ENCODE measurements at regions not wholly inside any gene's neighbourhood (a gene's known extent, or its start where the extent isn't known, plus 50 kb on each side); places are given as distances from the start of the nearest gene placed in this dataset.
A peak's percentile ranks its signal among the peaks of the same experiment; 100 is the strongest.

DNA sequence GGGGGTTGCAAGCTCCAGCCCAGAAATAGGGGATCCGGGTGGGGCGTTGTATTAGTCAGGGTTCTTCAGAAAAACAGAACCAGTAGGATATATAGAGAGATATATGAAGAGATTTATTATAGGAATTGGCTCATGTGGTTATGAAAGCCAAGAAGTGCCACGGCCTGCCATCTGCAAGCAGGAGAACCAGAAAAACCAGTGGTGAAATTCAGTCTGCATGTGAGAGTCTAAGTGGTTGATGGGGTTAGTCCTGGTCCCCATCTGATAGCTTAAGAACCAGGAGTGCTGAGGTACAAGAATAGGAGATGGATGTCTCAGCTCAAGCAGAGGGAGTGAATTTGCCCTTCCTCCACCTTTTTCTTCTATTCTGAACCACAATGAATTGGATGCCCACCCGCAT lies 123.4 kb upstream of the APC start:
- TF ChIP-seq POLR2A (IDR thresholded peaks at IDR 0.05; ENCODE audit: low read length) (no peak), GATA1 (IDR thresholded peaks at IDR 0.05; ENCODE audit: low read depth, low read length) (no peak)
- DNase-seq, result no peak

DNA sequence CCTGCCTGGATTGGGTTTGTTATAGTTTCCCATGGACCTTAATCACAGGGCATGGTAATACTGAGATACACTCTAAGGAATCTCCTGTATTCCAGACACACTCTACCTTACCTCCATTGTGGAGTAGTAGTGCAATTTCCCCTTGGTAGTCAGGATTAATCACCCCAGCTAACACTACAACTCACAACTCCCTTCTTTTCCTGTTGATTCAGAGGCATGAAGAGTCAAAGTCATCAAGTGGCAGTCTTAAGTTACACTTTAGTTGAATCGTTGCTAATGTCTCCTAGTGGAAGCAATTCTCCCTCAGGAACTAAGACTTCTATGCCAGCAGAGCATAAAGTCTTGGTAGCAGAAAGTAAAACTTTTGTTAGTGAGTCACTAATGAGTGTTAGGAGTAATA lies 122.7 kb upstream of the APC start:
- TF ChIP-seq POLR2A (IDR thresholded peaks at IDR 0.05; ENCODE audit: low read length) (no peak), GATA1 (IDR thresholded peaks at IDR 0.05; ENCODE audit: low read depth, low read length) (no peak)

DNA sequence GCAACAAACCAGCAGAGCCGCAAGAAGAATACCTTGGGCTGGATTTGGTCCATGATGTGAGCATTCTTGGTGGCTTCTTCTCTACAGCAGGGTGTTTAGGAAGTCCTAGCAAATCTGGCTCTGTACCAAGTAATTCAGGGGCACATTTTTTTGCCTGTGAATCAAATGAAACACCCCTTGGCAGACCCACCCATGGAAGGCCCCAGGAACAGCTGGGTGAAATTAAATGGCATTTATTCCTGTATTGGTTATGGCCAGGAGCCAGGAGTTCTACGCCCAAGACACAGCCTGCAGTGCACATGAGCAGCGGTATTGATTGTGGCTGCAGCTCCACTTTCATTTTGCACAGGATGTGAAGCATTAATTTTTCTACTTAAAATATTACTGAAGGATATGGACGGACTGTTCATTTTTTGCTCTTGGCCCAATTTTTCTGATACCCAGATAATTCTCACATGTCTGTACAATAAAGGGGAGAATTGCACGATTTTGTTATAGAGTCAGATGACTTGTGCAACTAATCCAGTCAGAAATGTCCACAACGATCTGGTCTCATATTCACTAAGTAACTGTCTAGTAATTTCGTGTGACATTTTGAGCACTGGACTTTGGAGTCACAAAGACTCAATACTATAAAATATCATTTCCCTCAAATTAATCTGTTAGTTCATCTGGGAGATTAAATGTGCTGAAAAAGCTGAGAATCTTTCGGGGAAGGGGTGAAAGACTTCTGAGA lies 120.7 kb upstream of the APC start:
- no peak for DNase-seq
- TF ChIP-seq GATA1 (IDR thresholded peaks at IDR 0.05; ENCODE audit: low read depth, low read length) (no peak), POLR2A (IDR thresholded peaks at IDR 0.05; ENCODE audit: low read length) (no peak)

More for the DNA sequence above, 122.7 kb upstream of the APC start:
- no peak for DNase-seq

DNA sequence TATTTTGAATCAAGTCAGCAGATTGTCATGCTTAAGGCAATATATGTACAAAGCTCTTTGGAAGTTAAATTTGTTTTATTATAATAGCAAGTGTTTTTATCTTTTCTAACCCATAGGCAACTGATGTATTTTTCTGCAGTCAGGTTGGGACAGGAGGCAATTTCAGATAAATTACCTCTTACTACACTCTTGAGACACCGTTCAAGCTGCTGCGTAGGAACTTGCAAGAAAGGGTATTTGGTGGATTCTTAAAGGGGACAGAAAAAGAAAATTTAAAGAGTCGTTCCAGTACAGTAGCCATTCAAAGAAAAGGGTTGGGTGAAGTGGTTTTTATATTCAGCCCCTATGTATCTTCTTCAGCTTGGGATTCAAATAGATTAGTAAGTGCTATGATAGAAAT lies 112.4 kb upstream of the APC start:
- DNase-seq, result no peak
- no peak for TF ChIP-seq GATA1 (IDR thresholded peaks at IDR 0.05; ENCODE audit: low read depth, low read length)
- no peak for TF ChIP-seq POLR2A (IDR thresholded peaks at IDR 0.05; ENCODE audit: low read length)

DNA sequence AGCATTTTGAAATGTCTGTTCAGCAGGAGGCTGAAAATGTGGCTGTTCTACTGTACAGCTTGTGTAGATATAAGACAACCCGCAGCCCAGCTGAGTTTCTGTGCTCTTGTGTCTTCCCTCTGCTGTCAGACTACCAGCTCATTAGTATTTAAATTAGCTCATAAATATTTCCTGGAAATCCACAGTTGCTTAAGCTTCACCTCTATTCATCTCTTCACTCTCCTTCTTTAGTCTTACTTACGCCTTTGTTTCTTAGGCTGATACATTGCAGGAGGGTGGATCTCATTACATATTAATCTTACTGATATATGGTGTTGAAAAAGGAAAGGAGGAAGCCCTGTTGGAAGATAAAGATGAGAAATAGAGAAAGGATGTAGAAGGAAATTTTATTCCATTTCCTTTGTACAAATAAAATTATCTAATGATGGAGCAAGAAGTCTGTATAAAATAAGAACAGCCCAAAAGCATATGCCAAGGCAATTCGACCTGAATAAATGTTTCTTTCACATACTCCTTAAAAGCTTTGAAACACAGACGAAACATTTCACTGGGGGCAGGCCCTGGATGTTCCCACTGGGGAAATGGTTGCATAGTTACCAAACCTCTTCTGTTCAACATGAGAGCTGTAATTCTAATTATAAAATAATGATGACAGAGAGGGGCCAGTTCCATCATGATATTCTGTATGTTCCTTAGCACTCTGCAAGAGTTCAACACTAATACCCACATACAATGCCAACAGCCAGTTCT lies 111.8 kb upstream of the APC start:
- no peak for DNase-seq
- TF ChIP-seq POLR2A (IDR thresholded peaks at IDR 0.05; ENCODE audit: low read length) (no peak), GATA1 (IDR thresholded peaks at IDR 0.05; ENCODE audit: low read depth, low read length) (no peak)

DNA sequence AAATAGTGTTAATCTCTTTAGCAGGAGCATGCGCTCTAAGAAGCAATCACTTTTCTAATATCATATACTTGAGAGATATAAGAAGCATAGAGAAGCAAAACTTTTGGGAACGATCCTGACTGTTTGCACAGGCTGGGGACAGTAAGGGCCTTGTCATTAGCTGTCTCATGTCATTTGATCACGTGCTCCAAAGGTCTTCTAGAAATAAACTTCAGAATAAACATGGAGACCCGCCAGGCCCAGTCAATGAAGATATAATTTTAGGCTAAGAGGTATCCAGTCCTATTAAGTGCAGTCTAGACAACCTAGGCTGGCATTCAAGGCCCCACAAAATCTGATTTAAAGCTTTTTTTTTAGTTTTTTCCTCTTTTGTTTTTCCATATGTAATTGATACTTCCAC lies 111.0 kb upstream of the APC start:
- TF ChIP-seq POLR2A (IDR thresholded peaks at IDR 0.05; ENCODE audit: low read length) (no peak), GATA1 (IDR thresholded peaks at IDR 0.05; ENCODE audit: low read depth, low read length) (no peak)
- DNase-seq, result no peak

DNA sequence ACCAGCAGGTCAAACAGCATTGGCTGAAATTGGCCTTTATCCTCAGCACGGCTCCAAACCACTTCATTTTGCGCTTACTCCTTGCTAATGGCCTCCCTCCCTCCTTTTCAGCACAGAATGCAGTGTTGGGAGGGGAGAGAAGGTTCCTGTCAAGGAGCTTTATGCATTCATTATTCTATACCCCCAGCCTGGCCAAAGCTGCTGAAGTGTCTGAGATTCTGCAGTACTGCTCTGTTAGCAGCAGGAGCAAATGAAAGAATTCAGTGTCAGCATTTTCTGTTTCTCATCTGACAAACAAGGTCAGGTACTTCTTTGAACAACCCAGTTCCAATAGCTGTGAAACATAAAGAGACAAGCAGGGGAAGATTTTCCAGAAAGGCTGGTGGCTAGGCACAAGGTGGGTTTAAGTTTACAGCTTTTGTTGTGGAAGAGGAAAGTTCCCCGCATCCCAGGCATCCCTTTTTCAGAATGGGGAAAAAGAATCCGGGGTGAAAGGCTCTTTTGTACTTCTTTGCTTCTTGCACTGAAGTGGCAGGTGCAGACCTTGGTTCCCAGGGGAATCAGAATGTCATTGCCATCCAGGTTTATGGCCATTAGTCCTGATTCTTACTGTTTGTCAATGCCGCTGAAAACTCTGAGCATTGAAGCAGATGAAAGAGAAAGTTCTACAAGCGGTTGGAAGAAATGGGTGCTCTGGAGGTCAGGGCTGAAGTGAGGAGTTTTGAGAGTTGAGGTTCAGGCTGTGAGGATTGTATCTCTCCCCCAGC lies 109.3 kb upstream of the APC start:
- TF ChIP-seq POLR2A (IDR thresholded peaks at IDR 0.05; ENCODE audit: low read length) (no peak), GATA1 (IDR thresholded peaks at IDR 0.05; ENCODE audit: low read depth, low read length) (no peak)
- DNase-seq, result no peak

DNA sequence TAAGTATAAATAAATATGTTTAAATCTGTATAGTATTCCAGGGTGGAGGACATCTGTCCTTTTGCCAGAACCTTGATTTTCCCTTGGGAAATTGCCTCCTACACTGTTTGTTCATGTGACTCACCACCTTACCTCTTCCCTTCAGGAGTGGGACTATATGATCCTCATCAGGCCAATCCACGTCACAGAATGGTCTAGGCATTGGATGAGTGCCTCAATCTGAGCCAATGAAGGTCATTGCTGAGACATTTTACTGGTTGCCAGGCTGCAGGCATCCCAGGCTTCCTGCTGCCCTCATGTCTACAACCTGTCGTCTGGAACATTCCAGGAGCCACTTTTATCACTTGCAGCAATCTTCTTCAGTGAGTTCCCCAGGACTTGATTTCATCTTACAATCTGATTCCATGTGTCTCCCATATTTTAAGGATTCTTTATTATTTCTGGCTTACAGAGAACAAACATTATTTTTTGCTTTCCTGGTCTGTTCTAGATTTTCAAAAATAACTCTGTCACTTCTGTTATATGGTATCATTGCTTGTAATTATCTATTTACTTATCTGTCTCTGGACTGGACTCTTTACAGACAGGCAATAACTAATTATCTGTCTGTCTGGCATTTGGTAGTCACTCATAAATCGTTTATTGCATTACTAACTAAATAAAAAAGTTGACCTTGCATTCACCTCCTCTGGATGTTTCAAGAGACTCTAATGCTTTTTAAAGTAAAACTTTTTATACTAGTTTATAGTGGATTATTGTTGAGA lies 107.3 kb upstream of the APC start:
- TF ChIP-seq GATA1 (IDR thresholded peaks at IDR 0.05; ENCODE audit: low read depth, low read length), result no peak
- TF ChIP-seq POLR2A (IDR thresholded peaks at IDR 0.05; ENCODE audit: low read length), result no peak
- DNase-seq, result no peak

DNA sequence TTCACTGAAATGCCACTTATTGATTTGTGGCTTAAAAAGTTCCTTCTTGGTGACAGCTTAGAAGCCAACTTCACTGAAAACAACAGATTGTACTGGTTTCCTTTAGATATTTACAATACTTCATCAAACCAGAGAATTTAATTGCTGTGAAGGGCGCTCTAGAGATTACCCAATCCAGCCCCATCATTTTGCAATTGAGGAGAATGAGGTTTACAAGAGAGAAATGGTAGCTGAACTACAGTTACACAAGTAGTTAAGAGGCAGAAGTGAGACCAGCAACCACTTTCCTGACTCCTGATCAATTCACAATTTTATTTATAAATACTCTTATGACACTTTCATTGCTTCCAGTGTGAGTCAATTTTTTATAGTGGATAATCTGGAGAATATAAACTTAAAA lies 103.5 kb upstream of the APC start:
- no peak for DNase-seq
- no peak for TF ChIP-seq POLR2A (IDR thresholded peaks at IDR 0.05; ENCODE audit: low read length)
- no peak for TF ChIP-seq GATA1 (IDR thresholded peaks at IDR 0.05; ENCODE audit: low read depth, low read length)

DNA sequence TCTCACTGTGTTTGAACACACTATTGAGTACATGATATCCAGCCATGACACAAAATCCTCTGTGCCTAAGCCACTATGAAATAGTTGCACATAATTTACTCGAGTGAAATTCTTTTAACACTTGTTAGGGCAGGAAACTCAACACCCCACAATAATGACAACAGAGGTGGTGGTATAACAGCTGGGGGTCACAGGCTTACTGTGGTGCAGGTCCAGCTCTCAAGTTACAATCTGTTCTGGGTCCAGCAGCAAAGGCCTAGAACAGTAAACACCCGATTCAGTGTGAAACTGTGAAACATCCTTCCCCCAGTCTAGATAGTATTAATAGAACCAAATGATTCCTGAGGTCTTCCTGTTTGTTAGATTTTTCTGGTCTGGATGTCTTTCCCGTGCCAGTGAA lies 102.9 kb upstream of the APC start:
- no peak for DNase-seq
- no peak for TF ChIP-seq GATA1 (IDR thresholded peaks at IDR 0.05; ENCODE audit: low read depth, low read length)
- TF ChIP-seq POLR2A (IDR thresholded peaks at IDR 0.05; ENCODE audit: low read length), result no peak

DNA sequence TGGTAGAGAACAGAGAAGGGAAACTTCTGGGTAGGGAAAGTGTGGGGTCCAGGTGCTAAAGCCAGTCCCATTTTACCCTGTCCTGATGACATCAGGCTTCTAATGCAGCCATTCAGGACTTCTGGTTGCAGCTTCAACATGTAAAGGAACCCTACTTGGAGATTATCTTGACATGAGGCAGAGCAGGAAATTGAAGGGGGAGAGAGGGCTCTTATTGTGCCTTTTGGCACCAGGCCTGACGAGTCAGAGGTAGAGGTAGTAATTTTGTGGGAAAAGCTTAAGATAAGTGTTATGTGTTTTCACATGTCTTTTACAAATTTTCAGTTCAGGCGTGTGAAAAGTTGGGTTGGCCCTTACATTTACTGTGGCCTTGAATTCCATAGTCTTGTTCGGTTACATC lies 102.4 kb upstream of the APC start:
- TF ChIP-seq GATA1 (IDR thresholded peaks at IDR 0.05; ENCODE audit: low read depth, low read length), result no peak
- TF ChIP-seq POLR2A (IDR thresholded peaks at IDR 0.05; ENCODE audit: low read length), result no peak
- peak; percentile 11 to 15 for DNase-seq

DNA sequence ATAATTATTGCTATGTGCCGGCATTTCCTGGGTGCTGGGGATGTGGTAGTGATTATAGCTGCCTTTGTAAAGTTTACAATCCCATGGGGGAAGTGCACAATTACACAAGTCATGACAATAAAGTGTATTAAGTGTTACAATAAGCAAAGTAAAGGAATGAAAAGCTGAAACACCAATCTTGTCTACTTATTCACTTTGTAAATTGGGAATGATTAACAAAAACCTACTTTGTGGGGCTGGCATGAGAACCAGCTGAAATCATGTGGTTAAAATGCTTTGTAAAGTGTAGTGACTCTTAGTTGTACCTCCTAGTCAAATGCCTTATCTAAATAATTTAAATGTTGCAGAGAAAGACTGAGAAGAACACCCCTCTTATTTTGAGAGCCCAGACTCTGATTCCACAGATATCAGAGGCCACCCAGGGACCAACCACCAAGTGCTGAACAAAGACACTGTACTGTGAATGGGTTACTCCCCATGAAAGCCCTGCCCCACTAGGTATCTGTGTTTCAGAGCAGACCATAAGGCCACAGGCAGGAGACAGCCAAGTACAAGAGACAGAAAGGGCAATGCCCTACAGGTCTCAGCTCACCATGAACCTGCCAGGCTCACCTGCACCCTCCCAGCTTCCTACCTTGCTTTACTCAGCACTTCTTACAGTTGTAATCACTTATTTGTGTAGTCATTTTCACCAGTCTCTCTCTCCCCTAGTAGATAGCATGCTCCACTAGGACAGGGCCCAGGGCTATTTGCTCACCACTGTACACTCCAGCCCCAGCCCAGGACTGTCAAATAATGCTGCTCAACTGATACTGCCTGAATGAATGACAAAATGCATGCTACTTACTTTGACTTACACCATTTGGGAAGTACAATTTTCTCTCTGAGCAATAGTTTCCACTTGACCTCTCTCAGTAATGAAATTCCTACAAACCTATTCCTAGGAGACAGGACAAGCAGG lies 101.6 kb upstream of the APC start:
- no peak for TF ChIP-seq POLR2A (IDR thresholded peaks at IDR 0.05; ENCODE audit: low read length)
- no peak for TF ChIP-seq GATA1 (IDR thresholded peaks at IDR 0.05; ENCODE audit: low read depth, low read length)
- DNase-seq, result peak; percentile 71 to 92

DNA sequence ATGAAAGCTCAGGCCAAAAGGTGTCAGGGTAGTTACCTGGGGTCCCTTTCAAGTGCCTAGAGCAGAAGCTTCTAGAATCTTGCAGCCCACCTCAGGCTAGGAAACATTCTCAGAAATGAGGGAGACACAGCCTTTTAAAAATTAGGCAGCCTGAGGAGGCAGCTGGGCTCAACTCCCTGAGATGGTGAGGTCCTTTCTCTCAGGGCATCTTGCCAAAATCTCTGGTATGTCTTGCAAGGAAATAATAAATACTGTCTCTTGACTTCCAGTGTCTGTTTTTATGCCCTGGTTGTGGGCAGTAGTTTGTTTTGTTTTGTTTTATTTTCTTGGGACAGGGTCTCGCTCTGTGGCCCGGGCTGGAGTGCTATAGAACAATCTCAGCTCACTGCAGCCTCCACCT lies 100.9 kb upstream of the APC start:
- TF ChIP-seq GATA1 (IDR thresholded peaks at IDR 0.05; ENCODE audit: low read depth, low read length) (no peak), POLR2A (IDR thresholded peaks at IDR 0.05; ENCODE audit: low read length) (no peak)

More for the DNA sequence above, 100.9 kb upstream of the APC start:
- peak; percentile 22 to 45 for DNase-seq

Data from erythroblast (primary cell).